A549 (cell line): ENCODE measurements at regions not wholly inside any gene's neighbourhood (a gene's known extent, or its start where the extent isn't known, plus 50 kb on each side); places are given as distances from the start of the nearest gene placed in this dataset.

Experiments
- NR3C1 ChIP-seq: fragments of >200 bp; sonication (Bioruptor Twin); formaldehyde crosslinking; IDR thresholded peaks from 3 replicates; pipeline ENCODE4 v1.6.1; 2017
- TF ChIP-seq, protein P1 (sequence below): fragments of >200 bp; sonication (Bioruptor Twin); formaldehyde crosslinking; IDR thresholded peaks from 3 replicates; pipeline ENCODE4 v1.5.1; 2016

DNA sequence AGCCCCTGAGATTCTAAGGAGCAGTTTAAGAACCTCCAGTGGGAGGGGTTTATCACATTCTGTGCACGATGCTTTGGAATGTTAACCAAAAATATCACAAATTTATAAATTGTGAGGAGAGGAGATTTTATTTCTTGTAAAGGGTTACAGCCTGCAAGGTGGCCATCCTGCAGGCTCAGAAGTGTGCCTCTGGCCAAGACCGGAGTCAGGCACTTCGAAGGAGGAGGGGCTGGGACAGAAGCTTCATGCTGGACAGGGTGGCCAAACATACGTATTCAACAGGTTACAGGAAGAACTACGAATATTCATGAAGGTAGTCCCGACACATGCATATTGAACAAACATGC is 144.1 kb upstream of the NCK2 start:
- TF ChIP-seq, protein P1, sequence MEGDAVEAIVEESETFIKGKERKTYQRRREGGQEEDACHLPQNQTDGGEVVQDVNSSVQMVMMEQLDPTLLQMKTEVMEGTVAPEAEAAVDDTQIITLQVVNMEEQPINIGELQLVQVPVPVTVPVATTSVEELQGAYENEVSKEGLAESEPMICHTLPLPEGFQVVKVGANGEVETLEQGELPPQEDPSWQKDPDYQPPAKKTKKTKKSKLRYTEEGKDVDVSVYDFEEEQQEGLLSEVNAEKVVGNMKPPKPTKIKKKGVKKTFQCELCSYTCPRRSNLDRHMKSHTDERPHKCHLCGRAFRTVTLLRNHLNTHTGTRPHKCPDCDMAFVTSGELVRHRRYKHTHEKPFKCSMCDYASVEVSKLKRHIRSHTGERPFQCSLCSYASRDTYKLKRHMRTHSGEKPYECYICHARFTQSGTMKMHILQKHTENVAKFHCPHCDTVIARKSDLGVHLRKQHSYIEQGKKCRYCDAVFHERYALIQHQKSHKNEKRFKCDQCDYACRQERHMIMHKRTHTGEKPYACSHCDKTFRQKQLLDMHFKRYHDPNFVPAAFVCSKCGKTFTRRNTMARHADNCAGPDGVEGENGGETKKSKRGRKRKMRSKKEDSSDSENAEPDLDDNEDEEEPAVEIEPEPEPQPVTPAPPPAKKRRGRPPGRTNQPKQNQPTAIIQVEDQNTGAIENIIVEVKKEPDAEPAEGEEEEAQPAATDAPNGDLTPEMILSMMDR = no peak
- no peak for TF ChIP-seq NR3C1
